Stimulated activated CD8-positive, alpha-beta memory T cell treated with anti-CD3 and anti-CD28 coated beads, Interleukin-7, amount 100 ng/mL, for 1 hour (primary cell): ENCODE measurements at regions not wholly inside any gene's neighbourhood (a gene's known extent, or its start where the extent isn't known, plus 50 kb on each side); places are given as distances from the start of the nearest gene placed in this dataset.
"Not testable (repeated sequence)": the region's sequence is repeated elsewhere in the genome, so short reads cannot be mapped to it uniquely, and the experiment has no call there.

Source experiments
- DNase-seq, 2 donors: peaks; one replicate each; pipeline ENCODE4 v3.0.0-alpha.2; 2020; ENCODE audit warnings: low read depth in 2 of 2

DNA sequence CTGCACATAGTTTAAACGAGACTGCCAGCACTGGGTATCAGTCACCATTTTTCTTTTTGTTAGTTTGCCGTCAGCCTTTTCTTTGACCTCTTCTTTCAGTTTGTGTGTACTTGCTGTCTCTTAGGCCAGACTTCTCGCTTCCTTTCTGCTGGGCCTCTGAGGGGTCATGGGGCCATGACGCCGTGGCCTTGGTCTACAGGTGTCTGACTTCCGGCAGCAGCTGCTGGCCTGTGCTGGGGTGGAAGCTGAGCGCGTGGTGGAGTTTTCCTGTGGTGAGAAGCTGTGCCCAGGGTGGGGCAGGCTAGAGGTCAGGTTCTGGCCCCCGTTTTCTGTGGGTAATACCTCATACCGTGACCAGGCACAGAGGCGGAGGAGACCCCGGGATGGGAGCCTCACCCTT, 101.6 kb upstream of the PZP start:
- not testable (repeated sequence) for DNase-seq

DNA sequence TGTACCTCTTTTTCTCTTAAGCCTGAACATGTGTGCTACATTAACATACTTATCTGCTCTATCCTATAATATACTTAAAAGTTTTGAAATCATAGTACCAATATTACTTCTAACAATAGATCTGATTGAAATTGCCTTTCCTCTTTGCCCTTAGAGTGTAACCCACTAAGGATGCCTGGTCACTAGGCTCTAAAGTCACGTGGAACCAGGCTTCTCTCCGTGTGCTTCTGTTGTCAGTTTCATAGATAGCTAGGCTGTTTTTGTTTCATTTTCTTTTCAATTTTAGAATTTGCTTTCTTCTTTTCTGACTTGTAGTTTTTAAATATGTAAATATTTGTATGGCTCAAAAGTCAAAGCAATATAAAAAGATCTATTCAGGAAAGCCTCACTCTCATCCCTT, 100.5 kb upstream of the PZP start:
- not testable (repeated sequence) for DNase-seq

DNA sequence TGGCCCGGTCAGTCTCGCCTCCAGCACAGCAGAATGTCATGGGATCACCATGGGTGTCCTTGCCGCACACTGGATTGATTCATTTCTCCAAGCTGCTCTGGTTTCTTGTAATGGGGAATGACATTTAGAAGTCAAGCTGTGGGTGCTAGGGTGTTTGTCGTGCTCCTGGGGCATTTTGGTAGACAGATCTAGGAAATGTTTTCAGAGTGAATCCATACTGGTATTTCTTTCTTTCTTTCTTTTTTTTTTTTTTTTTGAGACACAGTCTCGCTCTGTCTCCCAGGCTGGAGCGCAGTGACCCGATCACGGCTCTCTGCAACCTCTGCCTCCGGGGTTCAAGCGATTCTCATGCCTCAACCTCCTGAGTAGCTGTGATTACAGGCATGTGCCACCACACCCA, 100.0 kb upstream of the PZP start:
- DNase-seq = not testable (repeated sequence)

DNA sequence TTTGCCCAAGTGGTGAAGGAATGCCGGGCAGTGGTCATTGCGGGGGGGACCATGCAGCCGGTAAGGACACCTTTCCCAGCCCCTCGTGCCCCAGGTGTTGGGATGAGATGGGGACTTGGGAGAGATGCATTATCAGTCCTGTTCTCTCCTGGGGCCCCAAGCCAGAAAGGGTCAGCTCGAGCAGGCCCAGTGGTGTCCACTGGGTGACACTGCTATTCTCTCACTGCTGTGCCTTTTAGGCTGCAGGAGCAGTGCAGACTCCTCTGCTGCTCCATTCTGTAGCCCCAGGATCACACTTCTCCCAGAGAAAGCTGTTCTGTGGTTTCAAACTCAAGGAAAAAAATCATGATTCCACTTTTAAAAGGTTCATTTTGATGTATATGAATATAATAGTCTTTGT, 99.1 kb upstream of the PZP start:
- DNase-seq = not testable (repeated sequence)

DNA sequence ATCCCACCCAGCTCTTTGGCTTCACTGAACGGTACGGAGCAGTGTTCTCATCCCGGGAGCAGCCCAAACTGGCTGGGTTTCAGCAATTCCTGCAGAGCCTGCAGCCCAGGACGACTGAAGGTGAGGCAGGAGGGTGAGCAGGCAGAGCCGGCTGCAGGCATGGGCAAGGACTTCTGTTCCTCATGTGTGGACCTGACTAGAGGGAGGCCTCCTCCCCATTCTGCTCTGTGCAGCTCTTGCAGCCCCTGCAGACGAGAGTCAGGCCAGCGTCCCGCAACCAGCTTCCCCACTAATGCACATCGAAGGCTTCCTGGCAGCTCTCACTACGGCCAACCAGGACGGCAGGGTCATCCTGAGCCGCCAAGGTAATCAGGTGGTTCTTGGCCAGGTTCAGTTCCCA, 97.8 kb upstream of the PZP start:
- not testable (repeated sequence) for DNase-seq

DNA sequence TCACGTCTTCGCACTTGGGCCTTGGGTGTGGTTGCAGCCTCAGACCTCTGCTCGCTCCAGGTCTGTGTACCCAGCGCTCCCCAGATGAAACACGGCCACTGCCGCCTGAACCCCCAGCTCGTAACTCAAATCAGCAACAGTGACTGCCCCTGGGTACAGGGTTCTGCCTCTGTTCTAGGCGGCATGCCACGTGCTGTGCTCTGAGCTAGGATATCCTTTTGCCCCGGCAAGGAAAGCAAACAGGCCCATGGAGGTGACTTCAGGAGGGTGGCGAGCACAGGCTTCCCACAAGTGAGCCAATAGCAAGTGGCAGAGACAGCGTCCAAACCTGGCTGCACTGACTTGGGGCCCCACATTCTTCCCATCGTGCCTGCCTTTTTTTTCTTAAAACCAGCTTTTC, 96.3 kb upstream of the PZP start:
- DNase-seq = not testable (repeated sequence)

DNA sequence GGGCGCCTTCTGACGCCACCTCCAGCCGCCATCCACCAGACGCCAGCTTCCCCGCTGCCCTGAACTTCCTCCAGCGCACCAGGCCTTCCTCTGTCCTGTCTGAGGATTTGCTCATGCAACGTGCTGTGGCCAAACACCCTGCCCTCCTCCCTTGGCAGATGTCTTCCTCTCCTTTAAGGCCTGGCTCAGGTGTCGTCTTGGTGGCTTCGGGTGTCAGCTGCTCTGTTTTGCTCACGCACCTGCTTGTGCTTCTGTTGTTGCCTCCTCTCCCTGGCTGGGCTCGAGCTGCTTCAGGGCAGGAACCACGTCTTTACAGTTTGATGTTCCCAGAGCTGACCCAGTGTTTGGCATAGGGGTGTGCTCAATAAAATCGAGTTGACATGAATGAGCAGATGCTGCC, 87.7 kb upstream of the PZP start:
- DNase-seq = not testable (repeated sequence)

DNA sequence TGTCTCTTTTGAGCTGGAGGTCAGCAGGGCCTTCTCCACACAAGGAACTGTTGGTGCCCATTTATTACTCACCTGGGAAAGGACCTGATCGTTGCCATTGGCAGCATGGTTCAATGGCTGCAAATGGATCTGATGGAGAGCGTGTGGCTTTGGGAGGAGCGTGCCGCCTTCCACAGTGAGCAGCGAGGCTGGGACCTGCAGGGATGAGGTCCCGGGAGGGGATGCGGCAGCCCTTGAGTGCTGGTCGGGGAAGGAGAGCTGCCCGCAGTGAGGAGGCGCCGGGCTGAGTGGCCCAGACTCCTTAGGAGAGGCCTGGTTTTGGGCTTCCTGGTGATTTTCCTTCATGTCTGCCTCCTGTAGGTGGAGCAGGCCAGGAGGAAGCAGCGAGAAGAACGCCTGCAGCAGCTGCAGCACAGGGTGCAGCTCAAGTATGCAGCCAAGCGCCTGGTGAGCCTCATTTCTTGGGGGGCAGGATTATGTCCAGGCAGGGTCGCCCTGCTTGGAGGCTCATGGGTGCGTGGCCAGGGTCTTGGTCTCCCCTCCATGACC, 86.0 kb upstream of the PZP start:
- not testable (repeated sequence) for DNase-seq

DNA sequence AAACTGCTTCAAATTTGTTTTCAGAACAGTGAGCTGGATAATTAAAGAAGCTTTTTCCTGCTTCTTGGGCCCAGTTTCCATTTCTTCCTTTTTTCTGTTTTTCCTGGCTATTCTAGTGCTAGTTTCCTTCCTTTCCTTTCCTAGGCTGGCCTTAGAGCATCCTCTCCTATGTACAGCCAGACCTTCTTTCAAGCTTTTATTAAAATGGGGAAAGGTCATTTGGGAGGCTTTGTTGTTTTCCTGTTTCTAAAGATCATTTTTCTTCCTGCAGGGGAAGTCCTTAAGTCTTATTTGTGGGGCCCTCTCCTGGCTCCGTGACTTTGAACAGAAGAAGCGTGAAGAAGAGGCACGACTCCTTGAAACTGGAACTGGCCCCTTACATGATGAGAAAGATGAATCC, 85.2 kb upstream of the PZP start:
- not testable (repeated sequence) for DNase-seq

DNA sequence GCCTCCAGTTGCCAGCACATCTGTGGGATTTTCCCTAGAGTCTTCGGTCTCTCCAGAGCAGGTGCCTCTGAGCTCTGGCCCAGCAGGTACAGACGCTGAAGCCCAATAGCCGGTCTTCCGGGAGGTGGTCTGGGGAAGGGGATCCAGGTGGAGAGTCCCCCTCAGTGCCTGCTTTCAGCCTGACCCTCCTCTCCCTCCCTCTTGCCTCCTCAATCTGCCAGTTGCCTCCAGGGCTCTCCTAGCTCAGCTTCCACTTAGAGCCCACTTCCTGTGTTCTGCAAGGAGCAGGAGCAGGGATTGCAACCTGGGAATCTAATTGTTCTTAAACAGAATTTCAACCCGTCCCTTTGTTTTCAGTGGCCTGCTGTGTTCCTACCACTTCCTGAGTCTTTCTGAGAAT, 81.8 kb upstream of the PZP start:
- not testable (repeated sequence) for DNase-seq

DNA sequence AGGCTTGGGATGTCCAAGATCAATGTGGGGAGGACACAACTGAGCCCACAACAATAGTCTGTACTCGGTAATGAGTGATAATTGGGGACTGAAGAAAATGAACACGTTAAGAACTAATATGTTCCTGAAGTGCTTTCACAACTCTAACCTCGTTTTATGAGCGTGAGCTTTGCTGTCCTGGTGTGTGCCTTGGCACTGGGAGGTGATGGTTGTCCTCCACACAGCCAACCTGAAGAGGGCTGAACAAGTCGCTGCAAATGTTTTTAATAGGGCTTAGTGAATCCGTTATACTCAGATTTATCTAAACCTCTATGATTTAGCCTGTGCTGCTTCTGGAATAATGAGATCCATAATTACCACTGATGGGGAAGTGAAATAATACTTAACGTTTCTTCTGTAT, 76.5 kb upstream of the PZP start:
- DNase-seq = not testable (repeated sequence)

DNA sequence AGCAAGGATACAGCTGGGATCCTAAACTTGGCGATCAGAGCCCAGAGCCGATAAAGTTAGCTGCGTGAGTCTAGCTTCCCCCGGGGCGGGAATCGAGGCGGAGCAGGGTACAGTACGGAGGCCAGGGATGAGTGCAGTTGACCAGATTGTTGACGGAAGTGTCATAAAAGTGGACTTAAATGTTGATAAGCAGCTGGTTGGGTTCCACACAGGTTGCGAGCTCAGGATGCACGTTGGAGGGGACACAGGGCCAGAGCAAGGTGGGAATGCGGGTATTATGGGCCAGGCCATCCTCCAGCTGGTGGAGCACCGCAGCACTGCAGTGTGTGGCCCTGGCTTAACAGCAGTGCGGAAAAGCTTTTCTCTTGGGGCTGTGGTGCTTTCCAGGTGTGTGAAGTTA, 76.0 kb upstream of the PZP start:
- DNase-seq = not testable (repeated sequence)

DNA sequence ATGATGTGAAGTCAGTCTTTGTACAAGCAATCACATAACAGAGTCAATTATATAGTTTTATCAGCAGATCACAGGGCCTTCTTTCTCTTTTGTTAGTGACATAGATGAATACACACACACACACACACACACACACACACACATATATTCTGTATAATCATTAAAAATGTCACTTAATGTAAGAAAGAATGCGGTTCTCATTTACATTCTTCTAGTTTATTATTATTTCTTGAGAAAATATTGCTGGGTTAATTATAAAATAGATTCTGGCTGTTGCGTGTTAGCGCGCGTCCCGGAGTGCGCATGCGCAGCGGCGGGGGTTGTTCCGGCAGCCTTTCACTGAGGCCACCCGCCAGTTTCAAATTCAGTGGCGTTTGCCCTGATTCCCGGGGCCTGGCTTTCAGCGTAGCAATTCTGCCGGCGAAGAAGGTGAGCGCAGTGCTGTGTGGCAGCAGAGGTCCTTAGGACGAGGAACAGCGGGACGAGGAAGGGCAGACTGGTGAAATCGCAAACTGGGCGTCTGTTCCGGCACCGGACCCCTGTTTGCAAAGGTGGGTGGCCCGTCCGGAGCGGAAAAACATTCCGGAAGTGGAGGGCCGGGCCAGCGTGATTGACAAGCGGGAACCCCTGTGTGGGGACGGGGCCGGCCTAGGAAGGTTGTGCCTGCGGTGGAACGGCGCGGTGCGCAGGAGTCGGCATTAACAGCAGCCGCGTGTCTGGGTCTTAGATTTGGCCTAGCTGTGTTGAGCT, 75.3 kb upstream of the PZP start:
- peak; percentile 48 to 55 for DNase-seq

DNA sequence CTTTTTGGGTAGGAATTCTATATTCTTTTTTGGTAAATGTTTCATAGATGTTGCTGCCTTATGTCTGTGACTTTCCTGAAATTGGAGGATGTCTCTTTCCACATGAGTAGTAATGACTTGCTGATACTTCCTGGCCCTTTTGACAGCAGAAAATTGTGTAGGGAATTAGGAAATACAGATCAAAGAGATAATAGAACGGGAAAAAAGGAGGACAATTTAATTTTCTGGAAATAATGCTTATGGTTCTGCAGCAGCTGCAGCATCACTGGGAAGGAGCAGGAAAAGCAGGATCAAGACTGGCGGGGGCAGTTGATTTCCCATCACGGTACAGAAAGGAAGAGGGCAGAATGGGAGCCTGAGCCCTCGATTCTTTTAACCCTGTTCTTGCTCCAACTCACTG, 68.8 kb upstream of the PZP start:
- DNase-seq = no peak

DNA sequence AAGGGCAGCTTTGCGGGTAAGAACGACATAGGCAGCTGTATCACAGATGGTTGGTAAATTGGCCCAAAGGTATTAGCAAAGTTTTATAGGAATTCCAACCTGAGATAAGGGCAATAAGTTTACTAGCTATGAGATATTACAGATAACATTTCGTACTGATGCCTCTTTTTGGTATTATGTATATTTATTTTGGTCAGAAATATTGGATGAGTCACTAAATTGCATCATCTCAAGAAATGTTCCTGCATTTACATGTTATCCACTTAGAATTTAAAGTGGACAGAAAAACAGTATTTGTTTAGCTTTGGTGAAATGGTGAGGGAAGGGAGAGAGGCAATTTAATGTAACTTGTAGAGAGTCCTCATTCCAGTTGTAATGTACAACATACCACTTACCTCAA, 65.1 kb upstream of the PZP start:
- no peak for DNase-seq

DNA sequence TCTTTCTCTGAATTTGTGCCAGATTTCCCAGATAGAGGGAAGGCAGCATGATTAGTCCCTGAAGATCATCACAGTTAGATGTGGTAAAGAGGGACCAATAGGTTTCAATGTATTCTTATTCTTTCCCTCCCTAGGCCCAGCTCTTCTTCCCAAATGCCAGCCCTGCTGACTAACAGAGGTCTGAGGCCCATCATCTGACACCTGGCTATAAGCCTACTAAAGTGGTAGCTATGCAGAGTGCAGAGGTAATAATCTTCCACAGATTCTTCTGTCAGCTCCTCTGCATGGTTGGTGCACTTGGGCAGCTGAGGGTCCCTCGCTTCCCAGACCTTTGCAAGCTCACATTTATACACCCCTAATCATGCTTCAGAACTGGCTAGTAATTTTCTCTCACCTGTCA, 63.7 kb upstream of the PZP start:
- no peak for DNase-seq

DNA sequence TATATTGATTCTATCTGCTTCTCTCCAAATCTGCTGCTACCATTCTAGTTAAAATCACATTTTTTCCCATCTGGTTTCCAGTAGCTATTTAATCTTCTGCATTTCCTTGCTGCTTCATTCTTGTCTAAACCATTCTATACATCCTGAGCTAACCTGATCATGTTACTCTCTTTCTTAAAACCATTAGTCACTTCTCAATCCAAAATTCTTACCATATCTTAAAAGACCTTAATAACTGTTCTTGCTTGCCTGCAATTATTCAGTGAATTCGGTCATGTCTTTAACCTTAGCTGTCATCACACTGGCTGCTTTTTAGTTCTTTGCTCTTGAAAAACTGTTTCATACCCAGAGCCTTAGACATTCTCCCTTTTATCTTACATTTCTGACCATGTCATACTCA, 56.4 kb upstream of the PZP start:
- no peak for DNase-seq

DNA sequence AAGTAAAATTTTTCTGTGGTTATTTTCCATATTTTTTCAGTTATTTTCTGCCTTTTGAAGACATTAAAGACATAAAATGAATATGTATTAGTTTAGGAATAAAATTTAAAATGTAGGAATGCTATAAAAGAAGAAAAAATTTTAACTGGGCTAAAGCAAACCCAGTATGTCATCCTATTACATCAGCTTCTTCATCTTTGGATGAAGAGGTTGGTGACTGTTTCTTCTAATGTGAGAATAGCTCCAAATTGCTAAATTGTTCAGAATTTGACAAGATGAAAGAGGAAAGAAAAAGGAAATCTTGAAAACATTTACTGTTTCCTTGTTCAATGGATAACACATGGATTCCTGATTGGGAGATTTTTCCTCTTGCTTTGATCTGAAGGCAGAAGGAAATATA, 52.7 kb upstream of the PZP start:
- no peak for DNase-seq

DNA sequence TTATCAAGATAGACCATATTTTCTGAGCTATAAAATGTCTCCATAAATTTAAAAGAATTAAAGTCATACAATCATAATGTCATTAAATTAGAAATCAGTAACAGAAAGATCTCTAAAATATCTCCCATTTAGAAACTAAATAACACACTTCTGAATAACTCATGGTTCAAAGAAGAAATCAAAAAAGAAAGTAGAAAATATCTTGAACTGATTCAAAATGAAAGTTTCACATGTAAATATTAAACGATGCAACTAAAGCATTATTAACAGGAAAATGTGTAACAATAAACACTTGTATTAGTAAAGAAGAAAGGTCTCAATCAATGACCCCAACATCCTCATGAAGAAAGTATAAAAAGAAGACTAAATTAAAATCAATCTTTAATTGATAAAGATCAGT, 50.5 kb upstream of the PZP start:
- DNase-seq = no peak
